OCI-LY1 (cell line): ENCODE measurements at regions not wholly inside any gene's neighbourhood (a gene's known extent, or its start where the extent isn't known, plus 50 kb on each side); places are given as distances from the start of the nearest gene placed in this dataset.

Experiments used
- H2AFZ ChIP-seq: fragments of 200-600 bp; sonication (generic), shearing (Covaris generic); 2 replicates; pipeline ENCODE4 v1.6.0; 2014; ENCODE audit warnings: antibody characterized with exemption, mild to moderate bottlenecking, low read length
- H3F3A ChIP-seq: fragments of 200-600 bp; sonication (generic), shearing (Covaris generic); 2 replicates; pipeline ENCODE4 v1.6.0; 2014; ENCODE audit warnings: mild to moderate bottlenecking, antibody characterized with exemption, low read length, moderate library complexity; ENCODE audit not compliant: insufficient read depth
- H3K27ac ChIP-seq: fragments of 200-600 bp; sonication (generic); 2 replicates; pipeline ENCODE4 v1.5.1; 2014; ENCODE audit warnings: low read length, mixed run types, mild to moderate bottlenecking, low read depth; ENCODE audit not compliant: poor library complexity, severe bottlenecking
- H3K27me3 ChIP-seq: fragments of 200-600 bp; sonication (generic); 2 replicates; pipeline ENCODE4 v1.6.0; 2014; ENCODE audit warnings: antibody characterized with exemption, mild to moderate bottlenecking, low read length, moderate library complexity; ENCODE audit not compliant: insufficient read depth
- H3K36me3 ChIP-seq: fragments of 200-600 bp; sonication (generic); 2 replicates; pipeline ENCODE4 v1.6.1; 2014; ENCODE audit warnings: mild to moderate bottlenecking, antibody characterized with exemption, low read length, moderate library complexity, mixed read lengths; ENCODE audit not compliant: insufficient read depth
- H3K4me1 ChIP-seq: fragments of 200-600 bp; sonication (generic); 2 replicates; pipeline ENCODE4 v1.5.1; 2014; ENCODE audit warnings: mild to moderate bottlenecking, low read length, moderate library complexity; ENCODE audit not compliant: insufficient read depth, severe bottlenecking
- H3K4me2 ChIP-seq: fragments of 200-600 bp; sonication (generic), shearing (Covaris generic); 2 replicates; pipeline ENCODE4 v1.6.1; 2014; ENCODE audit warnings: low read length
- H3K4me3 ChIP-seq: fragments of 200-600 bp; sonication (generic); 2 replicates; pipeline ENCODE4 v1.5.1; 2014; ENCODE audit warnings: low read length, low read depth, mild to moderate bottlenecking, mixed read lengths; ENCODE audit not compliant: poor library complexity, severe bottlenecking
- H3K79me2 ChIP-seq: fragments of 200-600 bp; shearing (Covaris generic); 2 replicates; pipeline ENCODE4 v1.6.1; 2016; ENCODE audit warnings: mixed run types, low read length, mixed read lengths; ENCODE audit not compliant: insufficient read depth
- H3K9ac ChIP-seq: fragments of 200-600 bp; sonication (generic), shearing (Covaris generic); 2 replicates; pipeline ENCODE4 v1.6.1; 2014; ENCODE audit warnings: mild to moderate bottlenecking, low read length, mixed read lengths
- H3K9me2 ChIP-seq: fragments of 200-600 bp; sonication (generic), shearing (Covaris generic); 2 replicates; pipeline ENCODE4 v1.6.1; 2014; ENCODE audit warnings: low read depth, mild to moderate bottlenecking, low read length, mixed read lengths
- H3K9me3 ChIP-seq: fragments of 200-600 bp; shearing (Covaris generic); 2 replicates; pipeline ENCODE4 v1.6.1; 2014; ENCODE audit warnings: low read length, mixed read lengths
- H4K20me1 ChIP-seq: fragments of 200-600 bp; sonication (generic), shearing (Covaris generic); 2 replicates; pipeline ENCODE4 v1.6.0; 2016; ENCODE audit warnings: mild to moderate bottlenecking, low read length; ENCODE audit not compliant: insufficient read depth
- EZH2 ChIP-seq: fragments of 200-600 bp; sonication (generic), shearing (Covaris generic); IDR thresholded peaks from 2 replicates; pipeline ENCODE4 v1.8.0; 2017; ENCODE audit warnings: borderline replicate concordance, mixed run types, mild to moderate bottlenecking, antibody characterized with exemption, low read length, moderate library complexity, mixed read lengths
- TF ChIP-seq, protein P1 (sequence below): fragments of 200-600 bp; sonication (generic), shearing (Covaris generic); IDR thresholded peaks from 2 replicates; pipeline ENCODE4 v1.5.1; 2017; ENCODE audit warnings: mild to moderate bottlenecking, antibody characterized with exemption, low read length, moderate library complexity, mixed read lengths

DNA sequence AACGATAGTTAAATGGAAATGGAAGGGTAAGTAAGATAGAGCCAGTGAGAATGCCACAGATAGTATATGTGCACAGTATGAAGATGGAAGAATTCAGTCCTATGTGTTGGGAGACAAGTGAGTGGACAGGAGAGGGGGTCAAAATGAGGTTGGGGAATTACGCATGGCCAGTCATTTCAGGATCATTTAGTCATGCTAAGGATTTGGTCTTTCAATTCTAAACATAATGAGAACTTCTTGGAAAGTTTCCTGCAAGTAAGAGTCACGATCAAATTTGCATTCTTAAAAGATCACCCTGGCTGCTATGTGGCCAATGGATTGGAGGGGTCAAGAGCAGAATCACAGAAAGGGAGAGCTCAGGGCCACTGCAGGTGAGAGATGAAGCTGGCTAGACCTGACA lies 64.0 kb upstream of the KCNK2 start:
- H3K9ac ChIP-seq, result no peak overlapping the region
- TF ChIP-seq EZH2, result no peak
- TF ChIP-seq, protein P1, sequence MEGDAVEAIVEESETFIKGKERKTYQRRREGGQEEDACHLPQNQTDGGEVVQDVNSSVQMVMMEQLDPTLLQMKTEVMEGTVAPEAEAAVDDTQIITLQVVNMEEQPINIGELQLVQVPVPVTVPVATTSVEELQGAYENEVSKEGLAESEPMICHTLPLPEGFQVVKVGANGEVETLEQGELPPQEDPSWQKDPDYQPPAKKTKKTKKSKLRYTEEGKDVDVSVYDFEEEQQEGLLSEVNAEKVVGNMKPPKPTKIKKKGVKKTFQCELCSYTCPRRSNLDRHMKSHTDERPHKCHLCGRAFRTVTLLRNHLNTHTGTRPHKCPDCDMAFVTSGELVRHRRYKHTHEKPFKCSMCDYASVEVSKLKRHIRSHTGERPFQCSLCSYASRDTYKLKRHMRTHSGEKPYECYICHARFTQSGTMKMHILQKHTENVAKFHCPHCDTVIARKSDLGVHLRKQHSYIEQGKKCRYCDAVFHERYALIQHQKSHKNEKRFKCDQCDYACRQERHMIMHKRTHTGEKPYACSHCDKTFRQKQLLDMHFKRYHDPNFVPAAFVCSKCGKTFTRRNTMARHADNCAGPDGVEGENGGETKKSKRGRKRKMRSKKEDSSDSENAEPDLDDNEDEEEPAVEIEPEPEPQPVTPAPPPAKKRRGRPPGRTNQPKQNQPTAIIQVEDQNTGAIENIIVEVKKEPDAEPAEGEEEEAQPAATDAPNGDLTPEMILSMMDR, result no peak
- H3K27ac ChIP-seq, result no peak overlapping the region
- H3K9me2 ChIP-seq, result no peaks in the 10 kb centered on the region
- no peaks in the 10 kb centered on the region for H3F3A ChIP-seq
- no peak overlapping the region for H2AFZ ChIP-seq
- no peaks in the 10 kb centered on the region for H3K4me1 ChIP-seq
- no peaks in the 10 kb centered on the region for H3K9me3 ChIP-seq
- H3K4me3 ChIP-seq, result no peak overlapping the region
- no peak overlapping the region for H3K4me2 ChIP-seq
- H4K20me1 ChIP-seq, result no peaks in the 10 kb centered on the region
- H3K36me3 ChIP-seq, result no peaks in the 10 kb centered on the region
- H3K27me3 ChIP-seq, result no peaks in the 10 kb centered on the region
- H3K79me2 ChIP-seq, result no peaks in the 10 kb centered on the region

DNA sequence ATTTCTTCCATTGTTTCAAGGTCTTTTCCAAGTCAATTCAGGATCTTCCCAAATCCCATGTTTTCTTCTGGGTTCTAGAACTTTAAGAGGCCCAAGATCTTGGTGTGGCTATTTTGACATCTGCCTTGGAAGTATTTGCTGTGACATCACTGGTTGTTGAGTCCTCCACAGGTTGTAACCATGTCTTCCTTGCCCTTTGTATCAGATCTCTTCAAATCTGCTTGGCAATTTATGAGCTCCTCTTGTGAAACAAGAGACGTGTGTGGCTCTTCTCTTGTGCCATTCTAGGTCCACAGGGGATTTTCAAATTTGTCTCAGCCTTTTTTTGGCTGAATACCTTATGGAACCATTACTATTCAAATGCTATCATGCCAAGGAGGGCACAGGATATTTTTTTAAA lies 60.3 kb upstream of the KCNK2 start:
- Histone ChIP-seq H3K9me2 (no peaks in the 10 kb centered on the region), H3K27ac (no peak overlapping the region), H3K9me3 (no peaks in the 10 kb centered on the region), H3K4me1 (no peaks in the 10 kb centered on the region), H3K36me3 (no peaks in the 10 kb centered on the region), H3K27me3 (no peaks in the 10 kb centered on the region), H3K9ac (no peak overlapping the region), H2AFZ (no peak overlapping the region), H3K79me2 (no peaks in the 10 kb centered on the region), H3K4me2 (no peak overlapping the region), H4K20me1 (no peaks in the 10 kb centered on the region), H3K4me3 (no peak overlapping the region), H3F3A (no peaks in the 10 kb centered on the region)
- TF ChIP-seq EZH2, result no peak
- TF ChIP-seq, protein P1, result no peak

DNA sequence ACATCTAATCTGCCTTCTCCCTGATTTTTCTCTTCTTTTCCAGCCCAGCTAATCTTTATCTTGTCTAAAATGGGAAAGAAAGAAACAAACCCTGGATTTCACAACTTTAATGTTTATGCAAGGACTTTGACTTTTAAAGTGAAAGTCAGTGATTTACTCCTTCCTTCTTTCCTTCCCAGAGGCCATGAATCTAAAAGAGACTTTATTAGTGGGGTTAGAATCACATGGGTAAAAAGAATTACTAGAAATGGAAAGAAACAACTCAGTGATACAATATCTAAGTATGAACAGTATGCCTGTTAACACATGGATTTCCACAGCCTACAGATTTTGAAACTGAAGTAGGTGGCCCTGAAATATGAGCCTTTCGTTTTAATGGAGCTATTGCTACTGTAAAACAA lies 59.8 kb upstream of the KCNK2 start:
- Histone ChIP-seq H4K20me1 (no peaks in the 10 kb centered on the region), H3K27ac (no peak overlapping the region), H3K27me3 (no peaks in the 10 kb centered on the region), H3K79me2 (no peaks in the 10 kb centered on the region), H2AFZ (no peak overlapping the region), H3K4me1 (no peaks in the 10 kb centered on the region), H3K36me3 (no peaks in the 10 kb centered on the region), H3K4me2 (no peak overlapping the region), H3K9me2 (no peaks in the 10 kb centered on the region), H3K9me3 (no peaks in the 10 kb centered on the region), H3K9ac (no peak overlapping the region), H3F3A (no peaks in the 10 kb centered on the region), H3K4me3 (no peak overlapping the region)
- TF ChIP-seq, protein P1, result no peak
- TF ChIP-seq EZH2, result no peak
